GM12892 (cell line): ENCODE measurements at regions not wholly inside any gene's neighbourhood (a gene's known extent, or its start where the extent isn't known, plus 50 kb on each side); places are given as distances from the start of the nearest gene placed in this dataset.

Source experiments
- POLR2A ChIP-seq: IDR thresholded peaks from 2 replicates; pipeline ENCODE4 v1.6.1; 2011; ENCODE audit warnings: low read depth, low read length, control low read depth
- TAF1 ChIP-seq: IDR thresholded peaks from 2 replicates; pipeline ENCODE4 v1.6.1; 2011; ENCODE audit warnings: low read depth, mild to moderate bottlenecking, control low read depth, low read length, borderline replicate concordance

- no peak for TF ChIP-seq POLR2A
- no peak for TF ChIP-seq TAF1
Observed at GRCh38 chr3:112736805-112737566, 96.0 kb upstream of the CCDC80 start.
